GM23248 (cell line): ENCODE measurements at regions not wholly inside any gene's neighbourhood (a gene's known extent, or its start where the extent isn't known, plus 50 kb on each side); places are given as distances from the start of the nearest gene placed in this dataset.

Experiments used
- DNase-seq: peaks from one replicate; pipeline ENCODE4 v3.0.0-alpha.2; 2015
- H2AFZ ChIP-seq: fragments of 200-600 bp; sonication (generic); 2 replicates; pipeline ENCODE4 v1.6.1; 2016; ENCODE audit warnings: antibody characterized with exemption
- H3F3A ChIP-seq: fragments of 200-600 bp; sonication (generic); 2 replicates; pipeline ENCODE4 v1.6.1; 2016; ENCODE audit warnings: mild to moderate bottlenecking, antibody characterized with exemption, mixed run types; ENCODE audit not compliant: insufficient read depth
- H3K27ac ChIP-seq: fragments of 200-600 bp; sonication (generic); 2 replicates; pipeline ENCODE4 v1.5.1; 2016; ENCODE audit warnings: mild to moderate bottlenecking
- H3K27me3 ChIP-seq: fragments of 200-600 bp; sonication (generic); replicated peaks from 2 replicates; pipeline ENCODE4 v1.6.1; 2016; ENCODE audit warnings: mild to moderate bottlenecking; ENCODE audit not compliant: insufficient read depth
- H3K36me3 ChIP-seq: fragments of 200-600 bp; sonication (generic); 2 replicates; pipeline ENCODE4 v1.6.1; 2016; ENCODE audit warnings: low read depth, mild to moderate bottlenecking
- H3K4me1 ChIP-seq: fragments of 200-600 bp; sonication (generic); 2 replicates; pipeline ENCODE4 v1.6.1; 2016; ENCODE audit warnings: mild to moderate bottlenecking; ENCODE audit not compliant: insufficient read depth
- H3K4me2 ChIP-seq: fragments of 200-600 bp; sonication (generic); one replicate; pipeline ENCODE4 v1.6.1; 2016; ENCODE audit warnings: mild to moderate bottlenecking; ENCODE audit not compliant: unreplicated experiment
- H3K4me3 ChIP-seq: fragments of 200-600 bp; sonication (generic); 2 replicates; pipeline ENCODE4 v1.5.1; 2016; ENCODE audit warnings: mild to moderate bottlenecking
- H3K79me2 ChIP-seq: fragments of 200-600 bp; sonication (generic); 2 replicates; pipeline ENCODE4 v1.6.1; 2016; ENCODE audit warnings: mild to moderate bottlenecking; ENCODE audit not compliant: insufficient read depth
- H3K9ac ChIP-seq: fragments of 200-600 bp; sonication (generic); 2 replicates; pipeline ENCODE4 v1.6.1; 2016; ENCODE audit warnings: mild to moderate bottlenecking
- H3K9me2 ChIP-seq: fragments of 200-600 bp; sonication (generic); 2 replicates; pipeline ENCODE4 v1.6.1; 2016; ENCODE audit warnings: mixed run types, mild to moderate bottlenecking, moderate library complexity; ENCODE audit not compliant: insufficient read depth
- H3K9me3 ChIP-seq: fragments of 200-600 bp; sonication (generic); one replicate; pipeline ENCODE4 v1.6.1; 2017; ENCODE audit warnings: low read depth
- H4K20me1 ChIP-seq: fragments of 200-600 bp; sonication (generic); 2 replicates; pipeline ENCODE4 v1.6.0; 2016; ENCODE audit not compliant: insufficient read depth
- EZH2 ChIP-seq: fragments of 200-600 bp; sonication (generic); IDR thresholded peaks from 2 replicates; pipeline ENCODE4 v1.6.1; 2018; ENCODE audit warnings: antibody characterized with exemption, mild to moderate bottlenecking; ENCODE audit not compliant: insufficient read depth, poor library complexity, severe bottlenecking
- EZH2phosphoT487 ChIP-seq: fragments of 200-600 bp; sonication (generic); IDR thresholded peaks from 2 replicates; pipeline ENCODE4 v1.6.1; 2018; ENCODE audit warnings: antibody characterized with exemption, moderate library complexity, mild to moderate bottlenecking, low read depth; ENCODE audit not compliant: insufficient read depth
- WGBS, 2 experiments: methylation state at CpG; one replicate each; pipeline ENCODE4 v1.1.6; 2015 to 2017; ENCODE audit warnings: low lambda C conversion rate in 2 of 2, low coverage in 1 of 2; ENCODE audit errors: missing lambda C conversion rate in 2 of 2; 5-methylcytosine and 5-hydroxymethylcytosine counted together
- in situ Hi-C: fragments of 300-500 bp; cut with MboI; formaldehyde crosslinking; loops from 2 replicates; pipeline ENCODE4 v1.15.0; 2020

DNA sequence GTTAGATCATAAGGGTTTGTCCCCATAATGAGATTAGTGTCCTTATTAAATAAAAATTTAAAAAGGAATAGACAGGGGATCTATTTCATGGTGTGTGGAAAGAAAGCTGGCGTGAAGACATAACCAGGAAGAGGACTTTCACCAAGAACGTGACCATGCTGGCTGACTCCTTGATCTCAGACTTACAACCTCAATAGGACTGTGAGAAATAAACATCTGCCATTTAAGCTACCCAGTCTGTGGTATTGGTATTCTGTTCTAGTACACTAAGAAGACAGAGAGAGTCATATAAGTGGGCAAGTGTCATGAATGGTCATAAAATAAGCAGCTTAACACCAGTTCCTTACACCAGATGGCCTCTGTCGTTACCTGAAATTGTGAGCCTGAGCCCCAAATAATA, 259.4 kb upstream of the CCNG1 start:
- in situ Hi-C loops, result no loop called here
- Histone ChIP-seq H2AFZ (no peak overlapping the region), H3K4me3 (no peak overlapping the region), H3K4me1 (no peaks in the 10 kb centered on the region), H3F3A (no peaks in the 10 kb centered on the region), H3K79me2 (no peaks in the 10 kb centered on the region), H4K20me1 (no peaks in the 10 kb centered on the region), H3K9me3 (no peaks in the 10 kb centered on the region), H3K9ac (no peak overlapping the region), H3K36me3 (no peaks in the 10 kb centered on the region), H3K27ac (no peak overlapping the region), H3K4me2 (no peak overlapping the region), H3K9me2 (no peaks in the 10 kb centered on the region), H3K27me3 (no peaks in the 10 kb centered on the region)
- no peak for DNase-seq
- TF ChIP-seq EZH2, result no peak
- no peak for TF ChIP-seq EZH2phosphoT487
- WGBS, 2 experiments, result 15 to 18% methylated on average over 3 of the region's 3 CpGs

DNA sequence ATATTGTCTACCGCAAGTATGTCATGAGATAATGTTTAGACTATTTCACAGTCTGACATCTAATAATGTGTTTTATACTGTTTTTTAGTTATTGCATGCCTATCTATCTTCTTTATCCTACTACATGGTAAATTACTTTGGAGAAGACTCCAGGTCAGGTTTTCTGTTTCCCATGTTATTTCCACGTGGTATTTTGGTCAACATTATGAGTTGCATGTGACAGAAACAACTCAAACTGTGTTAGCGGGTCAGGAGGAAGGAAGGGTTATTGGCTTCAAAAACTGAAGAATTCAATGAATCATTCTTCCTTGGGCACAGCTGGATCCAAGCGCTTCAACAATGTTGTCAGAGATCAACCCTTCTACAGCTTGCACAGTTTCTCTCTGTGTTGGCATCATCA, 252.1 kb upstream of the CCNG1 start:
- Histone ChIP-seq H3K4me1 (no peaks in the 10 kb centered on the region), H3K27ac (no peak overlapping the region), H3K4me2 (no peak overlapping the region), H3F3A (no peaks in the 10 kb centered on the region), H3K9ac (no peak overlapping the region), H3K27me3 (no peaks in the 10 kb centered on the region), H3K79me2 (no peaks in the 10 kb centered on the region), H3K9me2 (no peaks in the 10 kb centered on the region), H3K4me3 (no peak overlapping the region), H2AFZ (no peak overlapping the region), H3K9me3 (no peaks in the 10 kb centered on the region), H4K20me1 (no peaks in the 10 kb centered on the region), H3K36me3 (no peaks in the 10 kb centered on the region)
- TF ChIP-seq EZH2 (no peak), EZH2phosphoT487 (no peak)
- no peak for DNase-seq
- WGBS, 2 experiments, result 35 to 40% methylated on average over 4 of the region's 4 CpGs
- in situ Hi-C loops, result no loop called here

DNA sequence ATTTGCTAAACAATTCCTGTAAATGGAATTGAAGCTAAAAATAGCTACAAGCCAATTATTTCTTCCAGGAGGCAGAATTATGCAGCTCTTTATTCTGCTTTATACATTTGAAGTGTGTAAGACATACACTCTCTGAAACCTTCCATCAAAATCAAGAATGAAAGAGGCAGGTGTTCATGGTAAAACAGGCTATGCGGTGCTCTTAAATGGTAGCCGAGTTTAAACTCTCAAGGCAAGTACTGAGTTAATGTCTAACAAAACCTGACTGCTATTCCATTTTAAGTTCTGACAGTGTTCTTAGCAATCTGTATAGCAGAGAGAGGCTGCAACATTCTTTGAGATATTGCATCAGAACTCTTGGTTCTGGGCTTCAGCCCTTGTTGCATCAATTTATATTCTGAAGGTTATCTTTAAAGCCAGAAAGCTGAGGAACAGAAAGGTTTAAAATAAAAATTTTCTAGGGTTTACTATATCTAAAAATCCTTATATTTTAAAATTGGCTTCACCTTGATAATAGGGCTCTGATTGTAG, 248.3 kb upstream of the CCNG1 start:
- TF ChIP-seq EZH2 (no peak), EZH2phosphoT487 (no peak)

DNA sequence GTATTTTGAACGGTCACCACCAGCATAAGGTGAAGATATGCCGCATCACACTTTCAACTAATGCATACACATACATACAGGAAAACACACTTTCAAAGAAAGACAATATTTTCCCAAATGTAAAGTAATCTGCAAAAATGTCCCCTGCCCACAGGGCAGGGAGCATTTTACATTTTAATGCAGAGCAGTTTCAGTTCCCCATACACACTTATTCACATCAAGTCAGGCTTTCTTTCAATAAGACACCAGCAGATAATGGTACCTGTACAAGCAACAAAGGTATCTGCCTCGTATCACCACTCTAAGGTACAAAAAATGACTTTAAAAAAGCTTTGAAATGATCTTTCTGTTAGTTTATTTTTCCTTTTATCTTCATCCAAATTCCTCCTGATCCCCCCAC, 247.1 kb upstream of the CCNG1 start:
- Histone ChIP-seq H3K9me3 (no peaks in the 10 kb centered on the region), H3K4me2 (no peak overlapping the region), H3K9ac (no peak overlapping the region), H3K79me2 (no peaks in the 10 kb centered on the region), H3K36me3 (no peaks in the 10 kb centered on the region), H4K20me1 (no peaks in the 10 kb centered on the region), H2AFZ (no peak overlapping the region), H3K9me2 (no peaks in the 10 kb centered on the region), H3K27me3 (no peaks in the 10 kb centered on the region), H3K27ac (no peak overlapping the region), H3K4me1 (no peaks in the 10 kb centered on the region), H3K4me3 (no peak overlapping the region), H3F3A (no peaks in the 10 kb centered on the region)
- WGBS, 2 experiments, result 27 to 34% methylated on average over 3 of the region's 3 CpGs
- TF ChIP-seq EZH2, result no peak
- no peak for TF ChIP-seq EZH2phosphoT487
- DNase-seq, result no peak
- in situ Hi-C loops, result no loop called here

More for the DNA sequence above, 248.3 kb upstream of the CCNG1 start:
- DNase-seq, result no peak
- in situ Hi-C loops, result no loop called here
- no peak overlapping the region for H3K4me3 ChIP-seq
- H3K4me1 ChIP-seq, result no peaks in the 10 kb centered on the region
- WGBS, 2 experiments, result 27 to 31% methylated on average over 2 of the region's 2 CpGs
- no peaks in the 10 kb centered on the region for H3F3A ChIP-seq
- H3K4me2 ChIP-seq, result no peak overlapping the region
- no peaks in the 10 kb centered on the region for H4K20me1 ChIP-seq
- no peaks in the 10 kb centered on the region for H3K9me3 ChIP-seq
- H3K27me3 ChIP-seq, result no peaks in the 10 kb centered on the region
- no peak overlapping the region for H3K9ac ChIP-seq
- H3K9me2 ChIP-seq, result no peaks in the 10 kb centered on the region
- H3K27ac ChIP-seq, result no peak overlapping the region
- no peaks in the 10 kb centered on the region for H3K36me3 ChIP-seq
- H3K79me2 ChIP-seq, result no peaks in the 10 kb centered on the region
- H2AFZ ChIP-seq, result no peak overlapping the region

- Histone ChIP-seq H3K36me3 (no peaks in the 10 kb centered on the region), H3K4me2 (no peak overlapping the region), H3K79me2 (no peaks in the 10 kb centered on the region), H3K9me2 (no peaks in the 10 kb centered on the region), H3K9ac (no peak overlapping the region), H3K4me1 (no peaks in the 10 kb centered on the region), H3K27me3 (no peaks in the 10 kb centered on the region), H4K20me1 (no peaks in the 10 kb centered on the region), H3K4me3 (no peak overlapping the region), H3F3A (no peaks in the 10 kb centered on the region), H2AFZ (no peak overlapping the region), H3K9me3 (no peaks in the 10 kb centered on the region), H3K27ac (no peak overlapping the region)
- DNase-seq, result no peak
- TF ChIP-seq EZH2phosphoT487 (no peak), EZH2 (no peak)
- WGBS, 2 experiments, result 5 to 6% methylated on average over 1 of the region's 1 CpG
- in situ Hi-C loops, result no loop called here
These were observed 246.6 kb upstream of the CCNG1 start for GRCh38 chr5:163190784-163191183.
